ENCODE measurements at regions not wholly inside any gene's neighbourhood (a gene's known extent, or its start where the extent isn't known, plus 50 kb on each side); places are given as distances from the start of the nearest gene placed in this dataset.

DNA sequence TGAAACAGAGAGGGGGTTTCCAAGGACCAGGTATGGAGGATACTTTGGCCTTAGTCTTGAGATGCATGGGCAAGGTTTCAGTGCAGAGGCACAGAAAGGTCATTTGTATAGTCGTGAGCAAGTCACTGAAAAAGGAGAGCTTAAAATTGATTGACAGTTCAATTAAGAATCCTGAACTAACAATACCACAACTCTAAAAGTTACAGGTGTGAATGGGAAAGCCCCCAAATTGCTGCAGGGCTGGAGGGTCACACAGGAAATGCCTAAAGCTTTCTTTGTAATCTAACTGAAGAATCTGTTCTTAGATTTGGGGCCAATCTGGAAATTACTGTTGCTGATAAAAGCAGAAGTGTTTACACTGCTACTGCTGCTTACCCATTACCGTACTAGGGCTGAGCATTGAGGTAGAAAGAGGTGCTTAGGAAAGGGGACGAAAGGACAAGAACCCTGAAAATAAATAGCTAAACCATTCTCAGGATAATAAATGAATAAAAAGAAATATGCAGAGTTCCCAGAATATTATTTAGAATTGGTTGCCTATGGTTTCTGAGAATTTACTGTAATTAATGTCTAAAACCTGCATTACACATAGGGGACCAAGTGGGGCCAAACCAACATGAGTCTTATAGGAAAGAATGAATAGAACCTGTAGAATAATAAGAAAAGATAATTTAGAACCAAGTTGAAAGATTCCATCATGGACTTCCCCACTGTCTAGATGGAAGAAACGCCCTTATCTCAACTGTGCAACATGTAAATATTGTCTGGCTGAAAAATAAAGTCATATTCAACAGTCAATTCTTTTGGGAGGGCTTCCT, 91.9 kb upstream of the PPP1R2C start:
- no peak for TF ChIP-seq ZNF274 (IDR thresholded peaks at IDR 0.05; ENCODE audit: low read depth, low read length)
- TF ChIP-seq SUZ12 (IDR thresholded peaks at IDR 0.05; ENCODE audit: extremely low read depth, insufficient read depth, insufficient read length), result no peak

Data from NT2/D1 (cell line).